GM21737 (cell line): ENCODE measurements at regions not wholly inside any gene's neighbourhood (a gene's known extent, or its start where the extent isn't known, plus 50 kb on each side); places are given as distances from the start of the nearest gene placed in this dataset.
"Not testable (repeated sequence)": the region's sequence is repeated elsewhere in the genome, so short reads cannot be mapped to it uniquely, and the experiment has no call there.

Experiments used
- ATAC-seq: cut with Tn5 transposase; IDR thresholded peaks from one replicate; pipeline ENCODE4 v1.9.1; 2021; ENCODE audit warnings: mild to moderate bottlenecking, moderate library complexity; ENCODE audit not compliant: unreplicated experiment

DNA sequence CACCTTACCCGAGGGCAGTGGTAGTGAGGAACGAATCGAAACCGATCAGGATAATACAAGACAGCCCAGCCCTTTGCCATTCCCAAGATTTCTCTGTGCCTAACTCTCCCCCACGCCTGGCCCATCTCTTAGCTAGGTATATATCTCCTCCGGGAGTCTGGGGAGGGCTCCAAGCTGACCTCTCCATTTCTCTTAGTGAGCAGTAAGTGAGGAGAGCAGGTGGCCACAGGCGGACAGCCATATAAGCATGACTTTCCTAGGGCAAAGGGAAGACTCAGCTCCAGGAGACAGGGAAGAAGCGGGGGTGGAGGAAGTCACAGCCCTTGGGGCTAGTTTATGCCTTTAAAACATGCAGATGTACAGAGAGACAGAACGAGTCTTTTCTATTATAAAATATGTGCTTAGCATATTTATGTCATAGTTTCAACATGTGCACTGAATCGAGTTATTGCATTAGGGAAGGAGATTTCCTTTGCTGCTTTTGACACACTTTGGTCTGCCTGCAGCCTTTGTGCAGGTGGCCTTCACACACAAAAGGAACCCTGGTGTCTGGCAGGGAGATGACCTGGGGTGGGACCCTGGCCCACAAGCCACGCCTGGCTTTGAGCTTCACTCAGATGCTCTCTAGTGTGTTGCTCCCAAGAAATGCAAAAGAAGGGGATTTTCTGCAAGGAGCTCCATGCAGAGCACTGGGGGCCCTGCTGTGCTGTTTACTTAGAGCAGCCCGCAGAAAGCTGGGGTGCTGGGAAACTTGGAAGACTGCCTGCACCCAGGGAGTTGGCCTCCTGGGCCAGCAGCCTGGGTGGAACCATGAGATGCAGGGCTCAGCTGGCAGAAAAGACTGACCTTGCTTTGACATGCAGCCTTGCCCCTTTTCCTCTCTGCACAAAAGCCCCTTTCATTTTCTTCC is 613.3 kb downstream of the BCOR start:
- ATAC-seq: no peak

- ATAC-seq: no peak
Measured at GRCh38 chrX:39487166-39487968, 610.4 kb downstream of the BCOR start.

GRCh38 chrX:39487969-39488330 is 609.8 kb downstream of the BCOR start:
- ATAC-seq: no peak

GRCh38 chrX:39491548-39492297 is 606.0 kb downstream of the BCOR start:
- ATAC-seq: no peak

GRCh38 chrX:39492497-39493162 is 605.1 kb downstream of the BCOR start:
- no peak for ATAC-seq

DNA sequence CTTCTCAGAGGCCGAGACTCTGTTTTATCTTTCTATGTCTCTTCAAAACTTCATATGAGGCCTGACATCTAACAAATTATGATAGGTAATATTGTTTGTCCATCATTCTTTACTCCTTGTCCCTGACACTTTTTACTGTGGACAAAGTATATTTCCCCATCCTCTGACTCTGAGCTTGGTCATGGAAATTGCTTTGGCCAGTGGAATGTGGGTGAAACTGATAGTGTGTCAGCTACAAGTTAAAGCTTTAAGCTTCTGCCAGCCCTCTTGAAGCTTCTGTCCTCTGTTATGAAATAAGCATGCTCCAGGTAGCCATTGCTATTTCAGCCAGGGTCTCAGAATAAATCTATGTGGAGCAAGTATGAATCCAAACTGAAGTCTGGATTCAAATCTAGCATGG is 604.6 kb downstream of the BCOR start:
- ATAC-seq: no peak

GRCh38 chrX:39497117-39497516 is 600.6 kb downstream of the BCOR start:
- not testable (repeated sequence) for ATAC-seq

DNA sequence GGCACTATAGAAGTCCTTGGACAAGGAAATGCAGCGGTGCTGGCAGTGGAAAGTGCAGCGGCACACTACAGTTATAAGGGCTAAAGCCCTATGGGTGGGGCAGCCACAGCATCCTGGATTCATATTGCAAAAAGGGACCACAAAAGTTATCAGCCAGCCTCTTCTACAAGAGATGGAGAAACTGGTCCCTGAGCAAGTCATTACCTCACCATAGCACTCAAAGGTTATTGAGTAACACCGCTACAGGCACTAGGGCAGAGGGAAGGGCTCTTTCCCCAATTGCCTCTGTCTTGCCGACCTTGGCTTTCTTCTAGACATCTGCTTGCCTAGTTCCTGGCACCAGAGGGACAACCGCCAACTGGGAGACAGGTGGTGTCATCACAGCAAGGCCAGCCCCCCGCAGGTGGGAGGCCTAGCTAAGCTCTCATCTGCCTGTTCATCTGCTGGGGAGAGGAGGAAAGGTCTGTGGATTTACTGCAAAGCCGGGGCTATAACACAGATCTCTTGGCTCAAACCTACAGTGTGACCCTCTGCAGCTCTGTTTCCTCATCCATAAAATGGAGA is 600.0 kb downstream of the BCOR start:
- ATAC-seq: no peak

DNA sequence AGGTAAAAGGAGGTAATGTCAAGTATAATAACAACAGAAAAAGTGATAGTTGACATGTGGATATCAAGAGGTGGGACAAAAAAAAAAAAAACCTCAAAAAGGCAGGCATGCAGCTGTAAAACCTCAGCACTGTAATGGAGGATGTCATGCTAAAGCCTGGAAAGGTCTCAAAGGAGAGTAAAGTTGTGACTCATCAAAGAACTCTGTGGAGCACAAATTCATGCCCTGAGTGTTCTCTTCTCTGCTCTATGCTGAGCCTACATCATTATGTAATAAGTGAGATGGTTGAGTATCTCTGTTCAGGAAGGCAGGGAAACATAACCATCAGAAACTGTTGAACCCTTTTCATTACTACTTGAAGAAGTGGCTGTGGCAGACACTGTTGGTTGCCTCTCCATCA is 597.8 kb downstream of the BCOR start:
- no peak for ATAC-seq

DNA sequence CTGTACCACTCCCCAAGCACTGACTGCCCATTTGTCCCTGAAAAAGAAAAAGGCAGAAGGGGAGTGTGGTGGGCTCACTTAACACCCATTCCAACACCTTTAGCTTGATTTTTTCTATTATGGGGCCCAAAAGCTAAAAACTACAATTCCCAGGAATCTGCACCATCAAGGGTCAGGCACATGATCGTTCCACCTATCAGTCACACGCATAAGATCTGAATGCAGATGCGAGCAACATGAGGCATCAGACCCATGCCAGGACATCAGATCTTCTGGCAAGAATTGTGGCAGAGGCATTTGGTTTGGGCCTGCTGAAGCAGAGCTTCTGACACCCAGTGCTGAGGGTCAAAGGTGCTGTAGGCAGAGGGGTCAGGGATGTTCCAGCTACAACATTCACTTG is 595.9 kb downstream of the BCOR start:
- no peak for ATAC-seq

DNA sequence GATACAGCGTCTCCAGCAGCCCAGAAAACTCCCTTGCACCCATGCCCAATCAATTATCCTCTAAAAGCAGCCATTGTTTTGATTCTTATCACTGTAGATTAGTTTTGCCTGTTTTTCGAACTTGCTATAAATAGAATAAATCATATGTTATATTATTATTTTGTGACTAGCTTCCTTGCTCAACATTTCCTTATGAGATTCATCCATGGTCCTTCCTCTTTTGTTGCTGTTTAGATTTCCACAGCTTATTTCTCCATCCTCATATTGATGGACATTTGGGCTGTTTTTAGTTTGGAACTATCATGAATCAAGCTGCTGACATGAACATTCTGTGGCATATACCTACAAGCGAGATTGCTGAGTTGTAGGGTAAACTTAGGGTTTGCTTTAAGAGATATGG is 595.3 kb downstream of the BCOR start:
- ATAC-seq: no peak

GRCh38 chrX:39504227-39504626 is 593.5 kb downstream of the BCOR start:
- no peak for ATAC-seq

GRCh38 chrX:39504850-39505259 is 592.9 kb downstream of the BCOR start:
- ATAC-seq: no peak

GRCh38 chrX:39506131-39506530 is 591.6 kb downstream of the BCOR start:
- ATAC-seq: no peak

DNA sequence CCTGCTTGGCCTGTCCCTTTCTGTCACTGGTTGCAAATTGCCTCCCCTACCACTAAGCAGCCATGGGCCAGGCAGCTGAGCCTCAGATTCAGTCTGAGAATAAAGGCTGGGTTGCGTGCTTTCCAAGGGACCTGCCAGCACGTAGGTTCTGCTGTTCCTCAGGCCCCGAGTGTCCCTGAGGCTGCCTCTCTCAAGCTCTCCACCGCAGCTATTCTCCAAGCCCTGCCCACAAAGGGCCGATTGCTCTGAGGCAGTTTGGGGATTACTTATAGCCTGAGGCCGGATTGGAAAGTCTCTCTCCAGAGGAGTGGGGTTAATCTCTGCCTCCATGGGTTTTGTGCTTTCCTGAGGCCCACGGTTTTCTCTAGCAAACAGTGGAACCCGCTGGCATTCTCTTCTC is 590.7 kb downstream of the BCOR start:
- no peak for ATAC-seq

- no peak for ATAC-seq
Measured at GRCh38 chrX:39507617-39508299, 590.0 kb downstream of the BCOR start.

- ATAC-seq: no peak
Measured at GRCh38 chrX:39508300-39508692, 589.5 kb downstream of the BCOR start.

DNA sequence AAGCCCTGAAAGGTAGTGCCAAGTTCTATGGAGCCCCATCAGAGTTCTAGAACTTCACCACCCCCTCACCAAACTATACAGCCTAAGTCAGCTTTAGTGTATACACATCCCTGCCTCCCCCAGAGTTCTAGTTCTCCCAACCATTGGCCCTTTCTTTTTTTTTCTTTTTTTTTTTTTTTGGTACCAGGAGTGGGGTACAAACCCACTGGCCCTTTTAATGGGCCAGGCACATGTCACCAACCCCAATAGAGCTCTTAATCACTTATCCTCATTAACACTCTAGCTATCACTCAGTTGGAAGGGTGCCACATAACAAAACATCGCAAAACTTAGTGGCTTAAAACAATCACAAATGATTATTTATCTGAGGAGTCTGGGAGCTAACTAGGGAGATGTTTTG is 588.6 kb downstream of the BCOR start:
- no peak for ATAC-seq

DNA sequence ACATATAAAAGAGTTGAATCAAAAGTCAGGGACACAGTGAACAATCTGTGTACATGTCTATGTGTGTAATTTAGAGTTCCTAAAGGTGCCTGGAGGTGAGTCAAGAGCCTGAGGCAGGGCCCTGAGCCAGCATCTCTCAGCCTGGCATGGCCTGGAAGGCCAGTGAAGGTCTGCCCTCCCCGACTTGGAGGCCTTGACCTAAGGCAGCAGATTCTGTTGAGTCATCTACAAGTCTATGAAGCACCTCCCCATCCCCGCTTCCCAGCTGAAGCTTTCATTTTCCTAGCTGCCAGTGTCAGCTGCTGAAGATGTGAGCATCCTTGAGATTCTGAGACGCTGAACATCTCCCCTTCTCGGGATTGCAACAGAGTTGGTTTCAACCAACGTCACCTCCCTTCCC is 583.9 kb downstream of the BCOR start:
- no peak for ATAC-seq

DNA sequence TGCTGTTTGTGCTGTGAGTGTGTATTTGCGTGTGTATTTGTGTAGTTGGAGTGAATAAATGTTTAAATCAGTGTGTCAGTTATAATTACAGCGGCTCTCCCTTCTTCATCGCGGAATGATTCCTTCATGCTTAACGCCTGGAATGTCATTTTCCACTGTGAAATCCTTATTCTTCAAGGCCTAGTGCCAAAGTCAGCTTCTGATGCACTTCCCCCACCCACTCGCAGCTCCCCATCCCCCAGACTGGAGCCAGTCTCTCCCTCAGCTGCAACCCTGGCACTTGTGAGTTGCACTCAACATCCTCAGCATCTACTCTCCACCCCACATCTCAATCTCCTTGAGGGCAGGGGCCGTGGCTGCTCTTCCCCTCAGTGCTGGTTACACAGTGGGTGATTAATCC is 583.0 kb downstream of the BCOR start:
- ATAC-seq: no peak
